Ishikawa (cell line): ENCODE measurements at regions not wholly inside any gene's neighbourhood (a gene's known extent, or its start where the extent isn't known, plus 50 kb on each side); places are given as distances from the start of the nearest gene placed in this dataset.

Experiments
- CEBPB ChIP-seq: IDR thresholded peaks from 2 replicates; pipeline ENCODE4 v1.6.1; 2012
- CREB1 ChIP-seq: IDR thresholded peaks from 2 replicates; pipeline ENCODE4 v1.6.1; 2012; ENCODE audit warnings: low read depth
- EGR1 ChIP-seq: IDR thresholded peaks from 2 replicates; pipeline ENCODE4 v1.6.1; 2012
- EP300 ChIP-seq: IDR thresholded peaks from 2 replicates; pipeline ENCODE4 v1.6.1; 2012; ENCODE audit warnings: borderline replicate concordance
- FOXM1 ChIP-seq: IDR thresholded peaks from 2 replicates; pipeline ENCODE4 v1.6.1; 2012; ENCODE audit warnings: low read depth, borderline replicate concordance
- MAX ChIP-seq: IDR thresholded peaks from 2 replicates; pipeline ENCODE4 v1.6.1; 2012
- NFIC ChIP-seq: IDR thresholded peaks from 2 replicates; pipeline ENCODE4 v1.6.1; 2012
- RAD21 ChIP-seq: IDR thresholded peaks from 2 replicates; pipeline ENCODE4 v1.6.1; 2012; ENCODE audit warnings: low read depth
- REST ChIP-seq: IDR thresholded peaks from 2 replicates; pipeline ENCODE4 v1.6.1; 2012; ENCODE audit warnings: low read depth, mild to moderate bottlenecking
- TAF1 ChIP-seq: IDR thresholded peaks from 2 replicates; pipeline ENCODE4 v1.6.1; 2012; ENCODE audit warnings: low read depth, mild to moderate bottlenecking
- TCF12 ChIP-seq: IDR thresholded peaks from 2 replicates; pipeline ENCODE4 v1.6.1; 2012; ENCODE audit warnings: low read depth
- TEAD4 ChIP-seq: IDR thresholded peaks from 2 replicates; pipeline ENCODE4 v1.6.1; 2012
- USF1 ChIP-seq: IDR thresholded peaks from 2 replicates; pipeline ENCODE4 v1.6.1; 2012
- YY1 ChIP-seq: IDR thresholded peaks from 2 replicates; pipeline ENCODE4 v1.6.1; 2012; ENCODE audit warnings: low read depth
- ZBTB7A ChIP-seq: IDR thresholded peaks from 2 replicates; pipeline ENCODE4 v1.6.1; 2012; ENCODE audit warnings: low read depth

GRCh38 chr4:11494232-11494631 lies 65.5 kb upstream of the HS3ST1 start:
- TF ChIP-seq ZBTB7A, result no peak
- no peak for TF ChIP-seq MAX
- TF ChIP-seq NFIC, result no peak
- TF ChIP-seq TAF1, result no peak
- no peak for TF ChIP-seq CREB1
- TF ChIP-seq FOXM1, result no peak
- no peak for TF ChIP-seq RAD21
- no peak for TF ChIP-seq REST
- TF ChIP-seq USF1, result no peak
- no peak for TF ChIP-seq TEAD4
- TF ChIP-seq EP300, result no peak
- no peak for TF ChIP-seq EGR1
- TF ChIP-seq TCF12, result no peak
- no peak for TF ChIP-seq YY1
- TF ChIP-seq CEBPB, result no peak

- TF ChIP-seq FOXM1 (no peak), TCF12 (no peak), EP300 (no peak), CEBPB (no peak), NFIC (no peak), REST (no peak), MAX (no peak), EGR1 (no peak), TEAD4 (no peak), USF1 (no peak)
These were observed 60.9 kb upstream of the HS3ST1 start for GRCh38 chr4:11489453-11490083.

- TF ChIP-seq CEBPB (no peak), EP300 (no peak), REST (no peak), EGR1 (no peak), RAD21 (no peak), MAX (no peak), FOXM1 (no peak), YY1 (no peak)
These were observed 60.2 kb upstream of the HS3ST1 start for GRCh38 chr4:11488657-11489452.

GRCh38 chr4:11487868-11488544 lies 59.3 kb upstream of the HS3ST1 start:
- no peak for TF ChIP-seq TEAD4
- TF ChIP-seq REST, result no peak
- no peak for TF ChIP-seq CEBPB
- no peak for TF ChIP-seq TCF12
- TF ChIP-seq USF1, result no peak
- no peak for TF ChIP-seq EP300
- TF ChIP-seq YY1, result no peak
- TF ChIP-seq MAX, result no peak
- TF ChIP-seq NFIC, result no peak
